ENCODE measurements at regions not wholly inside any gene's neighbourhood (a gene's known extent, or its start where the extent isn't known, plus 50 kb on each side); places are given as distances from the start of the nearest gene placed in this dataset.

GRCh38 chr3:127088511-127089351 lies 104.2 kb upstream of the PRR23E start:
- CTCF ChIA-PET: no interaction called here
- TF ChIP-seq CTCF (IDR thresholded peaks at IDR 0.05; ENCODE audit: extremely low read depth in 1 of 2, insufficient read depth in 1 of 2, low read depth in 1 of 2, low read length in 2 of 2) (no peak), EZH2 (IDR thresholded peaks at IDR 0.05; ENCODE audit: borderline replicate concordance, low read depth, low read length, severe bottlenecking) (no peak), MAX (IDR thresholded peaks at IDR 0.05; ENCODE audit: insufficient read depth, insufficient read length) (no peak), FOS (IDR thresholded peaks at IDR 0.05; ENCODE audit: borderline replicate concordance, insufficient read depth, low read length) (no peak), GATA2 (IDR thresholded peaks at IDR 0.05; ENCODE audit: insufficient read depth, insufficient read length, low read depth, low read length) (no peak), POLR2A (IDR thresholded peaks at IDR 0.05; ENCODE audit: low read depth, low read length) (no peak), POLR2AphosphoS5 (IDR thresholded peaks at IDR 0.05; ENCODE audit: insufficient read depth, low read depth, low read length) (no peak), MYC (IDR thresholded peaks at IDR 0.05; ENCODE audit: low read depth, low read length) (no peak), JUN (IDR thresholded peaks at IDR 0.05; ENCODE audit: borderline replicate concordance, insufficient read depth, insufficient read length, low read depth) (no peak)
- H4K20me1 ChIP-seq (replicated peaks; ENCODE audit: control insufficient read depth, extremely low read depth, insufficient read depth, low read length): no peaks in the 10 kb centered on the region

More at GRCh38 chr3:127088511-127089351, 104.2 kb upstream of the PRR23E start:
- FAIRE-seq: no peak
- Histone ChIP-seq H3K9me3 (replicated peaks; ENCODE audit: control insufficient read depth, insufficient read depth, low read length) (no peaks in the 10 kb centered on the region), H3K27ac (ENCODE audit: insufficient read depth, low read depth, low read length) (no peak overlapping the region), H3K4me2 (ENCODE audit: insufficient read depth, low read length) (no peak overlapping the region), H3K36me3 (ENCODE audit: control insufficient read depth in 2 of 2, extremely low read depth in 1 of 2, insufficient read depth in 2 of 2, low read length in 2 of 2) (no peaks in the 10 kb centered on the region), H3K4me3 (replicated peaks in 1 of 3; ENCODE audit: insufficient read depth in 1 of 3, low read depth in 1 of 3, low read length in 3 of 3) (no peak overlapping the region), H3K27me3 (ENCODE audit: control insufficient read depth in 2 of 2, insufficient read depth in 2 of 2, low read length in 2 of 2) (no peaks in the 10 kb centered on the region), H3K79me2 (ENCODE audit: control insufficient read depth, insufficient read depth, low read length) (no peaks in the 10 kb centered on the region), H3K4me1 (ENCODE audit: control insufficient read depth, extremely low read depth, insufficient read depth, low read length) (no peaks in the 10 kb centered on the region), H3K9me1 (replicated peaks; ENCODE audit: control insufficient read depth, extremely low read depth, insufficient read depth, low read length) (no peaks in the 10 kb centered on the region), H2AFZ (ENCODE audit: low read depth, low read length) (no peak overlapping the region), H3K9ac (replicated peaks; ENCODE audit: extremely low read depth, insufficient read depth, low read length) (no peak overlapping the region)
- POLR2A ChIA-PET: no interaction called here
- dilution Hi-C loops (cut with MboI; ENCODE audit: extremely low pct_ligation_motif_present, low sequenced_read_pairs) (no loop called here), intact Hi-C loops (cut with micrococcal nuclease) (no loop called here)
- DNase-seq (ENCODE audit: low read depth, low spot score): no peak
- BruUV-seq (replicated peaks): no TSS peak
